ENCODE measurements at regions not wholly inside any gene's neighbourhood (a gene's known extent, or its start where the extent isn't known, plus 50 kb on each side); places are given as distances from the start of the nearest gene placed in this dataset.

- TF ChIP-seq, protein P1, sequence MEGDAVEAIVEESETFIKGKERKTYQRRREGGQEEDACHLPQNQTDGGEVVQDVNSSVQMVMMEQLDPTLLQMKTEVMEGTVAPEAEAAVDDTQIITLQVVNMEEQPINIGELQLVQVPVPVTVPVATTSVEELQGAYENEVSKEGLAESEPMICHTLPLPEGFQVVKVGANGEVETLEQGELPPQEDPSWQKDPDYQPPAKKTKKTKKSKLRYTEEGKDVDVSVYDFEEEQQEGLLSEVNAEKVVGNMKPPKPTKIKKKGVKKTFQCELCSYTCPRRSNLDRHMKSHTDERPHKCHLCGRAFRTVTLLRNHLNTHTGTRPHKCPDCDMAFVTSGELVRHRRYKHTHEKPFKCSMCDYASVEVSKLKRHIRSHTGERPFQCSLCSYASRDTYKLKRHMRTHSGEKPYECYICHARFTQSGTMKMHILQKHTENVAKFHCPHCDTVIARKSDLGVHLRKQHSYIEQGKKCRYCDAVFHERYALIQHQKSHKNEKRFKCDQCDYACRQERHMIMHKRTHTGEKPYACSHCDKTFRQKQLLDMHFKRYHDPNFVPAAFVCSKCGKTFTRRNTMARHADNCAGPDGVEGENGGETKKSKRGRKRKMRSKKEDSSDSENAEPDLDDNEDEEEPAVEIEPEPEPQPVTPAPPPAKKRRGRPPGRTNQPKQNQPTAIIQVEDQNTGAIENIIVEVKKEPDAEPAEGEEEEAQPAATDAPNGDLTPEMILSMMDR (IDR thresholded peaks at IDR 0.05; ENCODE audit: low read depth, low read length): no peak
- no peak for TF ChIP-seq POLR2A (IDR thresholded peaks at IDR 0.05; ENCODE audit: extremely low read depth, insufficient read length)
- TF ChIP-seq, protein P2, sequence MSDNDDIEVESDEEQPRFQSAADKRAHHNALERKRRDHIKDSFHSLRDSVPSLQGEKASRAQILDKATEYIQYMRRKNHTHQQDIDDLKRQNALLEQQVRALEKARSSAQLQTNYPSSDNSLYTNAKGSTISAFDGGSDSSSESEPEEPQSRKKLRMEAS (IDR thresholded peaks at IDR 0.05; ENCODE audit: low read depth, low read length): no peak
Observed at GRCh38 chr5:57842364-57843058, 359.9 kb upstream of the ACTBL2 start.
